ENCODE measurements at regions not wholly inside any gene's neighbourhood (a gene's known extent, or its start where the extent isn't known, plus 50 kb on each side); places are given as distances from the start of the nearest gene placed in this dataset.

- DNase-seq (ENCODE audit: low spot score): no peak
Observed at GRCh38 chr12:126704609-126705008, 1562.4 kb upstream of the TMEM132C start.

GRCh38 chr12:126706300-126706699 lies 1560.7 kb upstream of the TMEM132C start:
- DNase-seq (ENCODE audit: low spot score): no peak

- no peak for DNase-seq (ENCODE audit: low spot score)
Observed at GRCh38 chr12:126708492-126708896, 1558.5 kb upstream of the TMEM132C start.

- no peak for DNase-seq (ENCODE audit: low spot score)
Observed at GRCh38 chr12:126718365-126718764, 1548.6 kb upstream of the TMEM132C start.

GRCh38 chr12:126719912-126720705 lies 1546.9 kb upstream of the TMEM132C start:
- no peak for DNase-seq (ENCODE audit: low spot score)

GRCh38 chr12:126726481-126727217 lies 1540.3 kb upstream of the TMEM132C start:
- no peak for DNase-seq (ENCODE audit: low spot score)

GRCh38 chr12:126727218-126728075 lies 1539.5 kb upstream of the TMEM132C start:
- DNase-seq (ENCODE audit: low spot score): no peak

- no peak for DNase-seq (ENCODE audit: low spot score)
Observed at GRCh38 chr12:126734296-126734695, 1532.7 kb upstream of the TMEM132C start.

- DNase-seq (ENCODE audit: low spot score): no peak
Observed at GRCh38 chr12:126734710-126735109, 1532.3 kb upstream of the TMEM132C start.

GRCh38 chr12:126741536-126742240 lies 1525.3 kb upstream of the TMEM132C start:
- no peak for DNase-seq (ENCODE audit: low spot score)

GRCh38 chr12:126742241-126742641 lies 1524.7 kb upstream of the TMEM132C start:
- DNase-seq (ENCODE audit: low spot score): peak; percentile 3

- DNase-seq (ENCODE audit: low spot score): peak; percentile 5
Observed at GRCh38 chr12:126747530-126748149, 1519.3 kb upstream of the TMEM132C start.

GRCh38 chr12:126752021-126752420 lies 1514.9 kb upstream of the TMEM132C start:
- DNase-seq (ENCODE audit: low spot score): no peak

GRCh38 chr12:126757326-126757725 lies 1509.6 kb upstream of the TMEM132C start:
- DNase-seq (ENCODE audit: low spot score): no peak

- DNase-seq (ENCODE audit: low spot score): no peak
Observed at GRCh38 chr12:126760092-126760491, 1506.9 kb upstream of the TMEM132C start.

- no peak for DNase-seq (ENCODE audit: low spot score)
Observed at GRCh38 chr12:126761420-126761819, 1505.5 kb upstream of the TMEM132C start.

- DNase-seq (ENCODE audit: low spot score): no peak
Observed at GRCh38 chr12:126762150-126762549, 1504.8 kb upstream of the TMEM132C start.

- DNase-seq (ENCODE audit: low spot score): no peak
Observed at GRCh38 chr12:126763359-126763758, 1503.6 kb upstream of the TMEM132C start.

- no peak for DNase-seq (ENCODE audit: low spot score)
Observed at GRCh38 chr12:126767334-126767733, 1499.6 kb upstream of the TMEM132C start.

GRCh38 chr12:126768517-126768916 lies 1498.5 kb upstream of the TMEM132C start:
- DNase-seq (ENCODE audit: low spot score): no peak

GRCh38 chr12:126770188-126770587 lies 1496.8 kb upstream of the TMEM132C start:
- DNase-seq (ENCODE audit: low spot score): no peak

All from cerebellar cortex (tissue), 1 donor.